NCI-H2081 treated with DMSO at 0.1 percent for 48 hours (cell line): ENCODE measurements at regions not wholly inside any gene's neighbourhood (a gene's known extent, or its start where the extent isn't known, plus 50 kb on each side); places are given as distances from the start of the nearest gene placed in this dataset.
"Not testable (repeated sequence)": the region's sequence is repeated elsewhere in the genome, so short reads cannot be mapped to it uniquely, and the experiment has no call there.

Source experiments
- DNase-seq: peaks from one replicate; lab custom pipeline; 2025; lab: John Stamatoyannopoulos, UW

DNA sequence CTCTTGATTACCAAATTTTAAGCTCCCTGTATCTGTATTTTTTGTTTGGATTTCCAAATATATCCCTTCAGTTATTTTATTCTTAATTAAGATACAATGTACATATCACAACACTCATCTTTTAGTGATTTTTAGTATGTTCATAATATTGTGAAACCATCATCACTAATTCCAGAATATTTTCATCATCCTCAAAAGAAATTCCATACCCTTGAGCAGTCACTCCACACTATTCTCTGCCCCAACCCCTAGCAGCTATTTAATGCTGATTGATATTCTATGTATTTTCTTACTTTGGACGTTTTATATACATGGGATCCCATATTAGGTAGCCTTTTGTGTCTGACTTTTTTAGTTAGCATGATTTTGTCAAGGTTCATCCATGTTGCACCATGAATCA lies 127.4 kb upstream of the SLC8A1 start:
- DNase-seq: no peak

DNA sequence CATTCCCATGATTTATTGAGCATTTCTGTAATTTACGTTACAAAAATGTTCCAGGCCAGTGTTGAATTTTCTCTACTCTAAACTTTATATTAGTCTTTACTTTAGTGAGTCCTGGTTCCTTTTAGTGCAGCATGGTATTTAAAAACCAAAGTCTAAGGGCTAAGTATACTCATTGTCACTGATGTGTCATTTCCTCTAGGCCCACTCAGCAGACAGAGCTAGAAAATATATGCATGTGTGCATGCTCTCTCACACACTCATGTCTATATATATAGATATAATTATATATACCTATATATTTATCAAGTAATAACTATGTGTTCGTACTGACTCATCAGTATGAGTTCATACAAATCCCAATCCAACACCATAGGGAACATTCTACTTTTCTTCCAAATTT lies 132.5 kb upstream of the SLC8A1 start:
- DNase-seq: no peak

GRCh38 chr2:40591774-40592173 lies 139.9 kb upstream of the SLC8A1 start:
- DNase-seq: no peak

GRCh38 chr2:40592218-40592617 lies 140.3 kb upstream of the SLC8A1 start:
- DNase-seq: no peak

GRCh38 chr2:40606862-40607261 lies 155.0 kb upstream of the SLC8A1 start:
- no peak for DNase-seq

- DNase-seq: no peak
Measured at GRCh38 chr2:40611196-40611595, 159.3 kb upstream of the SLC8A1 start.

GRCh38 chr2:40625849-40626248 lies 174.0 kb upstream of the SLC8A1 start:
- DNase-seq: no peak

DNA sequence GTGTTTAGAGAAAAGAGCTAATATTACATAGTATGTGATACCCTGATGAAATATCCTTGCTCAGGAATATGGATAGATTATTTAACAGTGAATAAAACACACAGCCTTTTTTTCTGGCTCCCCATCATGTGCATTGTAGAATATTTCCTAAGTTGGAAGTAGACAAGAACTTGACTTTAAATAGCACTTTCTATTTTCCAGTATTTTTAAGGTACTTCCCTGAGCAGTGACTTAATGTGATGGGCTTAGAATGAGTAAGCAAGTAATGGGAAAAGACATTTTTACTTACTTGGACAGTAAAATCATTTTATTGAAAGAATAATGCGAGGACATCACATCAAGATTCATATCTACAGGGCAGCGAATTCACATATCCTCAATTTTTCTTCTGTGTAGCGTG lies 176.7 kb upstream of the SLC8A1 start:
- DNase-seq: no peak

DNA sequence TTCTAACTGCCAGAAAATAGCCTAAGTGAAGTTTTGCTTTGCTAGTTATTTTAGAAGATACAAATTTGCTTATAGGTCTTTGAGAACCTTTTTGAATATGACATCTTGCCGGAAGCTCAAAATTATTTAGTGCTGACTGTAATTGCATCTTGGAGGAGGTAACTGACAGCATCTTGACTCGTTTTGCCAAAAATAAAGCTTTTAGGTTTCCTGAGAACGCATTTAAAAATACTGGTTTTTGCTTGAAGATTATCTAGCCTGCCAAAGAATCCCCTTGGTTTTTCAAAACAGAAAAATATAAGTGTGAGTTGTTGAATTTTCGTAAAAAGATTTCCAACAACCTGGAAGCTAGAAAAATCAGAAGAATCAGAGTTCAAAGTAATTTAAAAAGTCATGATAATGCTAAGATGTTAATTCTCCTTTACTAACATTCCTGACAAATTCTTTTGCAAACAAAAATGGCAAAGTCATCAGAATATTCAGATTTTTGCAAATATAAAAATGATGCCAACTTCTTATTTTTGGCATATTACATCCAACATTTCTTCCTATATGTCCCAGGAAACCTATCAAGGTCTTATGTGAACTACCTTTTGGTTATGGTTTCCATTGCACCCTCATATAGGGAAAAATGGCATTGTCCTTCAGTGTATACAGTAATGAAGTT lies 178.0 kb upstream of the SLC8A1 start:
- no peak for DNase-seq

DNA sequence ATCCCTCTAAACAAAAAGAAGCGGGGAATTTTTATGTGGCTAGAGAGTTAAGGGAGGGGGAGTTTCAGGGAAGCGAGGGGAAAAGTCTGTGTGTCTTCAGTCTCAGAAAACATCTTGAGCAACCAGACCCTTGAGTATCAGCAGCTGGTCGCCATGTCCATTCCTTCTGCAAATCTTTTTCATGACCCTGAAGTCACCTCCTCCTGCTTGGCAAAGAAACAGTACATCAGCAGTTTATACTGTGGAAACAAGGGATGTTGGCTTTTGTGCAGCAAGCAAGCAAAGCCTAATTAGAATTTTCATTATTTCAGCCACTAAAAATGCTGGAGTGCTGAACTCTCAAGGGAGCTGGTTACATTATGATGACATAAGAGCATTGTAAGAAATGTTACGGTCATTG lies 187.4 kb upstream of the SLC8A1 start:
- no peak for DNase-seq

DNA sequence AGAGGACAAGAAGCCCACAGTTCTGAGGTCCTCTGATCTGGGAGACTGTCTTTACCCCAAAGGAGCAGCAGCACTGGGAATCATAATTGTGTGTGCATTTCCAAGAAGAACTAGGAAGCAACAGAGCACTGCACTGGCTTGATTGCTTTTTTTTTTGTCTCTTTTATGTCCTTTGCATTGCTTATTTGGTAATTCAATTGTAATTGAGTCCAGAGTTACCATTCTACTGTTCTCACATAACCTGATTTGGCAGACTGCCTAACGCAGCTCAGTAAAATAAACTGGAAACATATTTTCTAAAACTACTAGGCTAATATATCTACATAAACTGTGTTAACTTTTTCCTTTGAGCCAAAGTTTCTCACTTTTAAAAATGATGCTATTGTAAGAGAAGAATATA lies 190.3 kb upstream of the SLC8A1 start:
- no peak for DNase-seq

DNA sequence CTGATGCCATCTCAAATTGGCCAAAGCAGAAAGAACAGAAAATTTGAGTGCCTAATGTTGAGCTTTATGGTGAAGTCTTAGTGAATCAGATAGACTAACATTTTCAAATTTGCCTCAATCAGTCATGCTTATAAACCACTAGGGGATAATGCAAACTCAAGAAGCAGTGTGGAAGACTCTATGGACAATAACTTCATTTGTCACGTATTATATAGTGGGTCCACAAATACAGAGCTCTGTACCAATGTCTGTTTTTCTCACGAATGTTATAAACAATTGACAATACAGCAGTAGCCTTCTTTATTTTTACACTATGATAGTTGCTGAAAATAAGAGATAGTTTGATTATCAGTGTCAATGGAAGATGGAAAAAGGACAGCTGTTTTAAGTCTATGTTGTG lies 190.8 kb upstream of the SLC8A1 start:
- no peak for DNase-seq

GRCh38 chr2:40646642-40647041 lies 194.8 kb upstream of the SLC8A1 start:
- no peak for DNase-seq

- DNase-seq: no peak
Measured at GRCh38 chr2:40652155-40652554, 200.3 kb upstream of the SLC8A1 start.

DNA sequence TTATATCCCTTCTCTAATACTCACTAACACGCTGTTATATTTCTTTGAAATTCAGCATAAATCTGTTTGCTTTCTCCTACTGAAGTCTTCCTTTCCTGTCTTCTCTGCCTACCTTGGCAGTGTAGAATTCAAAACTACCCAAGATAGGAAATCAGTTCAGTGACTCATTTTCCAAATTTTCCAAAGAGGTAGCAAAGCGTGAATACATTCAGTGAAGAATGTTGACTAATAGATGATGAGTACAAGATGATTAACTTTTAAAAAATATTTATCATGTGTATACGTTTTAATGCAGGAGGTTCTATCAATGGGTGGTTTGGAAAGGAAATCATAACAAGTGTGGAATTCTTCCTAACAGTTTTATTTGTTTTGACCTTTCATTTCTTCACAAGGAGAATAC lies 201.9 kb upstream of the SLC8A1 start:
- no peak for DNase-seq

- DNase-seq: no peak
Measured at GRCh38 chr2:40654346-40654745, 202.5 kb upstream of the SLC8A1 start.

GRCh38 chr2:40658941-40659340 lies 207.1 kb upstream of the SLC8A1 start:
- no peak for DNase-seq

DNA sequence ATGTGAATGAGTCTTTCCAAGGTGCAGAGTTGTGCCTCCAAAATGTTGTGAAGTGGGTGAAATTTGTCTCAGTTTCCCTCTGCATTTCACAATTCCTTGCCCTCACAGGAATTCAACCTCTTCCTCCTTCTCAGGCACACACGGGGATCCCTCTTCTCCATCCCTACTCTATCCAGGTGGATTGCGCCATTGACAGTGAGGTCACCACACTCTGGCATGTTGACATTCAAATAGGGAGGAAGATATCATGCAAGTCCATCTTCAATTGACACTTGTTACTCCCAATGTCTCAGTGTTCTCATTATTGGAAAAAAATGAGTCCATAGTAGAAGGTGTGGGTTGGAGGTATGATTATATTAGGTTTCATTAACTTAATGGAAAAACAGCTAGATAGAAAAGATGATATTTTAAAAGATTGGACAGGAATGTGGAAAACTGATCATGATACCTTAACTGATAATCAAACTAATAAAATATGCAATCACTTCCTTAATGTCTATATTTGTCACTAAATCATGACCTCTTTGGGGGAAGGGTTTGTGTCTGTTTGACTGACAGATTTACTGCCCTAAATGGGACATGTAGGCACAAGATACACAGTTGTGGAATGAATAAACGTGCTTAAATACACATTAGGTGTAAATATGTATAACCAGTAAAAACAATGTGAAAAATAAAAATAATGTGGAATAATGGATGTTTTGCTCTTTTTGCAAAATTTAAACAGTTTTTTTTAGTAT lies 213.8 kb upstream of the SLC8A1 start:
- no peak for DNase-seq

DNA sequence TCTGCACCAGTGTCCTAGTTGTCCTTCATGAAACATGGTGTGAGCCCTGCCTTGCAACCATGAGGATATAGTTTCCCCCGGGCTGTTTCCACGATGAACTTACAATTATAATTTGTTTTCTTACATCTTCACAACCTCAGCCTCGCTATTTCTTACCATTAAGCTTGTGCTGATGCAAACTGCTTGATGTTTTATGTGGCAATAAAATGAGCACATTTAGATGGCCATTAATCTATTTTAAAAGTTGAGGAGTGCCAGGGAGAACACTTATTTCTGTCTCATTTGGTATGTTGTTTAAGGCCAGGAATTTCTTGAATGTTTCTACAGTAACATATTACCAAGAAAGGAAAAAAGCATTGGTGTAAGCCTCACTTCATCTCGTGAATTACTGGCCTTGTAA lies 214.5 kb upstream of the SLC8A1 start:
- DNase-seq: no peak

GRCh38 chr2:40668425-40668824 lies 216.5 kb upstream of the SLC8A1 start:
- no peak for DNase-seq

GRCh38 chr2:40676134-40676790 lies 224.4 kb upstream of the SLC8A1 start:
- DNase-seq: not testable (repeated sequence)

GRCh38 chr2:40680547-40680946 lies 228.7 kb upstream of the SLC8A1 start:
- DNase-seq: no peak

- no peak for DNase-seq
Measured at GRCh38 chr2:40690036-40690435, 238.1 kb upstream of the SLC8A1 start.
